ENCODE measurements at regions not wholly inside any gene's neighbourhood (a gene's known extent, or its start where the extent isn't known, plus 50 kb on each side); places are given as distances from the start of the nearest gene placed in this dataset.

DNA sequence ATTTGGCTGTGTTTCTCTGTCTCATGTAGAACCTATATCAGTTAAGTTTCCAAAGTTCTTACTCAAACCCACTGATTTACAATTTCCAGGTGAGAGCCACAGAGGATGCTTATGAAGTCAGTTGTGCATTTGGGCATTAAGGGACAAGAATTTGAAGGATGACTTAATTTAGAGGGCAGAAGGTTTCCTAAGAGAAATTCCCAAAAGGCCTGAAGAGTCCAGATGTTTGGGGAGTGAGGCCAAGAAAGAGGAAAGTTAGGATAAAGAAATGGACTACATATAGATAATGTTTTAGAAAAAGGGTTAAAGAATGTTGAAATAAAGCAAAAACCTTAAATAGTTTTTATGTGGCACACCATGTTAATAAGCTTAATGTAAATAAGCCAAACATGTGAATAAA, 338.7 kb upstream of the GRM7 start:
- ChIA-PET CTCF (interaction anchor here (0.9 to 1.7 kb wide), 4 partner anchors 9 to 99 kb away, joined by 3 to 5 read pairs (median 3); no protein-coding TSS in a partner anchor), POLR2A (no interaction called here)
- TF ChIP-seq, protein P1, sequence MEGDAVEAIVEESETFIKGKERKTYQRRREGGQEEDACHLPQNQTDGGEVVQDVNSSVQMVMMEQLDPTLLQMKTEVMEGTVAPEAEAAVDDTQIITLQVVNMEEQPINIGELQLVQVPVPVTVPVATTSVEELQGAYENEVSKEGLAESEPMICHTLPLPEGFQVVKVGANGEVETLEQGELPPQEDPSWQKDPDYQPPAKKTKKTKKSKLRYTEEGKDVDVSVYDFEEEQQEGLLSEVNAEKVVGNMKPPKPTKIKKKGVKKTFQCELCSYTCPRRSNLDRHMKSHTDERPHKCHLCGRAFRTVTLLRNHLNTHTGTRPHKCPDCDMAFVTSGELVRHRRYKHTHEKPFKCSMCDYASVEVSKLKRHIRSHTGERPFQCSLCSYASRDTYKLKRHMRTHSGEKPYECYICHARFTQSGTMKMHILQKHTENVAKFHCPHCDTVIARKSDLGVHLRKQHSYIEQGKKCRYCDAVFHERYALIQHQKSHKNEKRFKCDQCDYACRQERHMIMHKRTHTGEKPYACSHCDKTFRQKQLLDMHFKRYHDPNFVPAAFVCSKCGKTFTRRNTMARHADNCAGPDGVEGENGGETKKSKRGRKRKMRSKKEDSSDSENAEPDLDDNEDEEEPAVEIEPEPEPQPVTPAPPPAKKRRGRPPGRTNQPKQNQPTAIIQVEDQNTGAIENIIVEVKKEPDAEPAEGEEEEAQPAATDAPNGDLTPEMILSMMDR (IDR thresholded peaks at IDR 0.05; ENCODE audit: control extremely low read depth, extremely low read depth, low read depth, missing control alignments), result no peak
- DNase-seq (ENCODE audit: extremely low spot score), result no peak

DNA sequence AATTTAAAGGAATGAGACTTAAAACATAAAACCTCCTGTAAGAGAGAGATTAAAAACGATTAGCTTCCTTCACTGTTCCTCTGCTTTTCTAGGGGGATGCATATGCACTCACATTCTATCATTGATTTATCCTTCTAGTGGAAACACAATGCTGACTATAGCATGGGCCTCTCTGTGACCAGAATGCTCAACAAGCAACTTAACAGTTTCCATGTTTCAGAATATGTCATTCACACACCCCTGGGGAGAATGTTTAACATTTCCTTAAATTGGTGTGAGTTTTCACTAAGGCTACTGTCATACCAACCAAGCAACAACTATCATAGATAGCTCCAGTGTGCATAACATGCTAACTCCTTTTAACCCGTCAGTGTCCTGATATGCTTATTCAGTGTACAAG, 337.9 kb upstream of the GRM7 start:
- POLR2A ChIA-PET, result no interaction called here
- TF ChIP-seq, protein P1 (IDR thresholded peaks at IDR 0.05; ENCODE audit: control extremely low read depth, extremely low read depth, low read depth, missing control alignments), result no peak
- no peak for DNase-seq (ENCODE audit: extremely low spot score)
- CTCF ChIA-PET, result interaction anchor here (0.7 to 1.9 kb wide), 8 partner anchors 9 to 280 kb away, joined by 3 to 6 read pairs (median 4); no protein-coding TSS in a partner anchor

DNA sequence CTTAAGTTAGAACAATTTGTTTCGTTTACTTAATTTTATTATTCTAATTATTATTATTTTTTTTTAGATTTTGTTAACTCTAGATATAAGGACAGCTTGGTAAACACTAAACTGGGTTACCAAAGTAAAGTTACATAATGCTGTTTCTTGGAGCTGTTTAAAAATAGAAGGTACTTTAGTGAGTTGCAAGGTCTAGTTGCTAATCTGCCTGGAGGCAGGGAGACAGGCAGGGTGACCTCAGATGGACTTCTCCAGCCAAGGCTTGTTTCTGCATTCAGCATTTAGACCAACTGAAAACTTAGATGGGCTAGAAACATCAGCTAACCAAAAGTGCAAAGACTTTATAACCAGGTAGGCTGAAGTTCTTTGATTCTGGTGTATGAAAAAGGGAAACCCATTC, 336.4 kb upstream of the GRM7 start:
- ChIA-PET CTCF (interaction anchor here (1.3 to 1.9 kb wide), 3 partner anchors 10 to 85 kb away, joined by 3 to 6 read pairs (median 5); no protein-coding TSS in a partner anchor), POLR2A (no interaction called here)
- TF ChIP-seq, protein P1 (IDR thresholded peaks at IDR 0.05; ENCODE audit: control extremely low read depth, extremely low read depth, low read depth, missing control alignments), result no peak
- DNase-seq (ENCODE audit: extremely low spot score), result no peak

DNA sequence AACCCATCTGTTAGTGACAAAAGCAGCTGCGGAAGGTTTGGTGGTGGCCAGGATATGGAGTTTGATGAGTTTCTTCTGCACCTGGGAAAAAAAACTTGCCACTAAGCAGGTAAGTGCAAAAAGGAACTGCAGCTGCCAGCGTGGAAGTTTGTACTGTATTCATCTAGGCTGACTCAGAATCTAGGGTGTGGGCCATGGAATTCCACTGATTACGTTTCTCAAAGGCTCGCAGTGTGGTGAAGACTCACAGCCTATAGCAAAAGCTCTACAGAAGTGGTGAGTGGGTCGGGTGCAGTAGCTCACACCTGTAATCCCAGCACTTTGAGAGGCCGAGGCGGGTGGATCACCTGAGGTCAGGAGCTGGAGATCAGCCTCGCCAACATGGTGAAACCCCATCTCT, 334.6 kb upstream of the GRM7 start:
- ChIA-PET CTCF (no interaction called here), POLR2A (no interaction called here)
- TF ChIP-seq, protein P1 (IDR thresholded peaks at IDR 0.05; ENCODE audit: control extremely low read depth, extremely low read depth, low read depth, missing control alignments), result no peak
- no peak for DNase-seq (ENCODE audit: extremely low spot score)

DNA sequence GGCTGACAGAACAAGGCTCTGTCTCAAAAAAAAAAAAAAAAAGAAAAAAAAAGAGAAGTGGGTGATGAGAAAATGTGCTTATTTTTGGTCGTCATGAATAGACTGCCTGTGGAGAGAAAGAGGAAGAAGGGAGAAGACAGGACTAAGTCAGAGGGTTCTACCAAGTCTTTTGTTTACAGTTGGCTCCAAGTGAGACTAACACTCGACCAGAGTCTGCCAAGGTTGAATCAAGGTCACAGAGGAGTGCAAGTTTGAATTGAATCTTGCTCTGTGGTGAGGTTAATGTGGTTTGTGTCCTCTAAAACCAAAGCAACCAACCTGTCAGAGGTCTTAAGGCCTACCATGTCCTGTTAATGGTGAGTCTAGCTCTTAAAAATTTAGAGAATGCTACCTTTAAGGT, 334.1 kb upstream of the GRM7 start:
- CTCF ChIA-PET, result no interaction called here
- POLR2A ChIA-PET, result no interaction called here
- DNase-seq (ENCODE audit: extremely low spot score), result no peak
- TF ChIP-seq, protein P1 (IDR thresholded peaks at IDR 0.05; ENCODE audit: control extremely low read depth, extremely low read depth, low read depth, missing control alignments), result no peak

DNA sequence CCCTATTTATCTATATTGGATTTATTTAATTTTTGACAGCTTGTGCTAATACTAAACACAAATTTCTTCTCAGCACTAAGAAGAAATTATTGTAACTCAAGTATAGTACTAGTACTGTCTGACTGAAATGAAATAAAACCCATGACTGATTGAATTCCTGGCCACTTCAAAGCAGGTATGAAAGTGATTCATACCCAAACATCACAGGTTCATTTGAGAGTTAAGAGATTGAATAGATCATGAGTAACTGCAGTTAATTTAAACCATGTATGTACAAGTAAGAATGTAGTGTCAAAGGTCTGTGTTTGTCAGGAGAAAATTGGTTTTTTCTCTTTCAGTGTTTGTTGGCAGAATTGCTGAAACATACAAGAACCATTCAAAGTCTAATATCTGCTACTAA, 332.0 kb upstream of the GRM7 start:
- ChIA-PET CTCF (no interaction called here), POLR2A (no interaction called here)

More for the DNA sequence above, 332.0 kb upstream of the GRM7 start:
- DNase-seq (ENCODE audit: extremely low spot score), result no peak
- TF ChIP-seq, protein P1 (IDR thresholded peaks at IDR 0.05; ENCODE audit: control extremely low read depth, extremely low read depth, low read depth, missing control alignments), result no peak
